HEK293T (cell line): ENCODE measurements at regions not wholly inside any gene's neighbourhood (a gene's known extent, or its start where the extent isn't known, plus 50 kb on each side); places are given as distances from the start of the nearest gene placed in this dataset.

Source experiments
- CTCF ChIA-PET: fragments of 350-600 bp; formaldehyde crosslinking; extraction: SDS; loops from one replicate; lab custom pipeline; 2021; ENCODE audit warnings: antibody characterized with exemption, inconsistent platforms; lab: Yijun Ruan, JAX
- POLR2A ChIA-PET: fragments of 350-600 bp; formaldehyde crosslinking; extraction: SDS; loops from one replicate; lab custom pipeline; 2020; ENCODE audit warnings: antibody characterized with exemption, inconsistent platforms; lab: Yijun Ruan, JAX
- DNase-seq: peaks from one replicate; pipeline ENCODE4 v3.0.0; 2012; ENCODE audit warnings: mixed read lengths; ENCODE audit errors: extremely low spot score
- ARNT ChIP-seq: fragments of 450-650 bp; IDR thresholded peaks from 2 replicates; pipeline ENCODE4 v1.6.1; 2017; ENCODE audit warnings: mild to moderate bottlenecking
- BHLHE40 ChIP-seq: fragments of 450-650 bp; IDR thresholded peaks from 2 replicates; pipeline ENCODE4 v1.6.1; 2016; ENCODE audit warnings: mild to moderate bottlenecking, moderate library complexity, borderline replicate concordance
- CTBP1 ChIP-seq: fragments of 450-650 bp; IDR thresholded peaks from 2 replicates; pipeline ENCODE4 v1.6.1; 2016; ENCODE audit warnings: borderline replicate concordance
- ELF4 ChIP-seq: fragments of 450-650 bp; IDR thresholded peaks from 2 replicates; pipeline ENCODE4 v1.6.1; 2017; ENCODE audit warnings: antibody characterized with exemption
- FOXA1 ChIP-seq: fragments of 450-650 bp; IDR thresholded peaks from 2 replicates; pipeline ENCODE4 v1.6.1; 2016; ENCODE audit warnings: mild to moderate bottlenecking
- FOXK2 ChIP-seq: fragments of 450-650 bp; IDR thresholded peaks from 2 replicates; pipeline ENCODE4 v1.6.1; 2016; ENCODE audit warnings: mild to moderate bottlenecking
- FOXM1 ChIP-seq: fragments of 450-650 bp; IDR thresholded peaks from 2 replicates; pipeline ENCODE4 v1.6.1; 2017; ENCODE audit warnings: mild to moderate bottlenecking, borderline replicate concordance
- HDGF ChIP-seq: fragments of 450-650 bp; IDR thresholded peaks from 2 replicates; pipeline ENCODE4 v1.6.1; 2017; ENCODE audit warnings: antibody characterized with exemption, borderline replicate concordance
- L3MBTL2 ChIP-seq: fragments of 450-650 bp; conservative IDR thresholded peaks from 2 replicates; pipeline ENCODE4 v1.6.1; 2016; ENCODE audit warnings: mild to moderate bottlenecking
- LEF1 ChIP-seq: fragments of 450-650 bp; IDR thresholded peaks from 2 replicates; pipeline ENCODE4 v1.6.1; 2017; ENCODE audit warnings: mild to moderate bottlenecking, borderline replicate concordance
- NFRKB ChIP-seq: fragments of 450-650 bp; IDR thresholded peaks from 2 replicates; pipeline ENCODE4 v1.6.1; 2016; ENCODE audit warnings: mild to moderate bottlenecking, moderate library complexity
- PKNOX1 ChIP-seq: fragments of 450-650 bp; IDR thresholded peaks from 2 replicates; pipeline ENCODE4 v1.6.1; 2016
- SP1 ChIP-seq: fragments of 450-650 bp; IDR thresholded peaks from 2 replicates; pipeline ENCODE4 v1.6.1; 2017
- SUZ12 ChIP-seq: fragments of 450-650 bp; IDR thresholded peaks from 2 replicates; pipeline ENCODE4 v1.6.1; 2016; ENCODE audit warnings: mild to moderate bottlenecking
- TARDBP ChIP-seq: fragments of 450-650 bp; IDR thresholded peaks from 2 replicates; pipeline ENCODE4 v1.6.1; 2016
- ZNF384 ChIP-seq: fragments of 450-650 bp; IDR thresholded peaks from 2 replicates; pipeline ENCODE4 v1.6.1; 2016

GRCh38 chr15:62578546-62578945 is 413.5 kb upstream of the C2CD4B start:
- DNase-seq = no peak
- no peak for TF ChIP-seq FOXM1
- TF ChIP-seq HDGF = no peak
- TF ChIP-seq TARDBP = no peak
- TF ChIP-seq FOXA1 = no peak
- TF ChIP-seq ELF4 = no peak
- no peak for TF ChIP-seq BHLHE40
- POLR2A ChIA-PET = no interaction called here
- CTCF ChIA-PET = no interaction called here

DNA sequence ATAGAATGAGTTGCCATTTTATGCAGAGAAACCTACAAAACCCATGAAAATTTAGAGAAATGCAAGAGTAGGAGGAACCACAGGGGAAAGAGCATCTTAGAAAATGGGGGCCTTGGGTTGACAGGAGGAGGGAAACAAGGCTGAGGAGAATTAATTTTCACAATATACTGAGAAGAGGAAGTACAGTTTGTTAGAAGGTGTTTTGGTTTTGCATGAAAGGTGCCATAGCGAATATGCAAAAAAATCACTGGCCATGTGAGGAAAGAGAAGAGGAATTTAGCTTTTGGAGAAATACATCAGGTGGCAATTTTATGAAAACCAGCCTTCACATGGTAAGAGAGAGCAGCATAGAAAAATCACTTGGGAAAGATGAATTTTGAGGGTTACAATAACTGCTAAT is 413.9 kb upstream of the C2CD4B start:
- TF ChIP-seq TARDBP (no peak), ZNF384 (no peak), NFRKB (no peak), FOXA1 (no peak), L3MBTL2 (no peak), SP1 (no peak), FOXK2 (no peak), PKNOX1 (no peak), ELF4 (no peak), FOXM1 (no peak), LEF1 (no peak), BHLHE40 (no peak), CTBP1 (no peak), ARNT (no peak), SUZ12 (no peak), HDGF (no peak)
- ChIA-PET POLR2A (no interaction called here), CTCF (no interaction called here)
- no peak for DNase-seq

DNA sequence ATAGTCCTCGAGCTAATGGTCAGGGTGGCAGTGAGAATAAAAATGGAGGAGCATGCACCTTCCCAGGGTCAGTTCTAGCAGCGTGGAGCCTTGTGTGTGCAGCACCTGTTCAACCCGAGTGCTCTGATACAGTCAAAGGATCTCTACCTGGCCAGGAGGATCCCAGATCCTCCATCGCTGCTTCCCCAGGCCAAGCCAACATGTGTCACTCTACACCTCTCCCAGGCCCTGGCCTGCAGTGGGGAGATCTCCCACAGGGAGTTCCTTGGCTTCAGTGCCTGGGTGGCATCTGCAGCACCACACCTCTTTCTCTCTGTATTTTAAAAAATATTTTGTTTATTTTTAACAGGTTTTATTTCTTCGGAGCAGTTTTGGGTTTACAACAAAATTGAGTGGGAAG is 414.8 kb upstream of the C2CD4B start:
- CTCF ChIA-PET = interaction anchor here (0.6 kb wide), 1 partner anchor 188 kb away, joined by 3 read pairs; no protein-coding TSS in a partner anchor
- TF ChIP-seq FOXK2 (no peak), CTBP1 (no peak), NFRKB (no peak), SP1 (no peak), ELF4 (no peak), FOXM1 (no peak)
- no peak for DNase-seq
- POLR2A ChIA-PET = no interaction called here

DNA sequence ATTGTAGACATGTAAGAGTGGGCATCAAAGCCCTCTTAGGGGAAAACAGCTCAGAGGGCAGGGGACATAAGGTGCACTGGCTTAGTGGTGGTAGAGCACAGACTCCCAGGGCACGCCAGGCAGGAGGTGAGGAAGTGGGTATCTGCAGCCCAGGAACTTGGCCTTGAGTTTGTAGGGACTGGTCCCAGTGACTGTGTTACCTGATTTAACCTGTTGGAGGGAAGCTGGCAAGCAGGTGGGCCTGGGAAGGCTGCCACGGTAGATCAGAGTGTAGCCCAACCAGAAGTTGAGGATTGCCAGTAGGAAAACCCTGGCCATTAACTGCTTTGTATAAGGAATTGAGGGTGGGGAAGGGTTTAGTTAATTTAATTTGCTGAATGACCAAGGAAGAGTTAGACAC is 417.5 kb upstream of the C2CD4B start:
- no peak for TF ChIP-seq ARNT
- TF ChIP-seq L3MBTL2 = no peak
- TF ChIP-seq NFRKB = no peak
- no peak for TF ChIP-seq SP1
- no peak for TF ChIP-seq ELF4
- ChIA-PET CTCF (no interaction called here), POLR2A (no interaction called here)
- DNase-seq = no peak

- CTCF ChIA-PET = interaction anchor here (0.6 kb wide), 1 partner anchor 13 kb away, joined by 5 read pairs; no protein-coding TSS in a partner anchor
- POLR2A ChIA-PET = no interaction called here
- no peak for TF ChIP-seq FOXK2
- no peak for TF ChIP-seq SP1
- TF ChIP-seq NFRKB = no peak
- TF ChIP-seq FOXA1 = no peak
- no peak for TF ChIP-seq BHLHE40
- TF ChIP-seq L3MBTL2 = no peak
- no peak for TF ChIP-seq HDGF
- no peak for TF ChIP-seq PKNOX1
- TF ChIP-seq FOXM1 = no peak
- TF ChIP-seq ARNT = no peak
- TF ChIP-seq ZNF384 = no peak
- TF ChIP-seq TARDBP = no peak
- no peak for TF ChIP-seq CTBP1
- no peak for TF ChIP-seq SUZ12
- no peak for TF ChIP-seq LEF1
- TF ChIP-seq ELF4 = no peak
- no peak for DNase-seq
Measured at GRCh38 chr15:62584301-62585235, 419.5 kb upstream of the C2CD4B start.

GRCh38 chr15:62588938-62589670 is 424.0 kb upstream of the C2CD4B start:
- TF ChIP-seq L3MBTL2 = no peak
- no peak for TF ChIP-seq NFRKB
- TF ChIP-seq TARDBP = no peak
- TF ChIP-seq FOXA1 = no peak
- no peak for TF ChIP-seq BHLHE40
- no peak for TF ChIP-seq HDGF
- TF ChIP-seq CTBP1 = no peak
- no peak for TF ChIP-seq SP1
- TF ChIP-seq SUZ12 = no peak
- TF ChIP-seq LEF1 = no peak
- no peak for TF ChIP-seq FOXM1
- no peak for TF ChIP-seq ARNT
- no peak for TF ChIP-seq FOXK2
- TF ChIP-seq ZNF384 = no peak
- ChIA-PET CTCF (no interaction called here), POLR2A (no interaction called here)
- no peak for DNase-seq
